SW480 (cell line): ENCODE measurements at regions not wholly inside any gene's neighbourhood (a gene's known extent, or its start where the extent isn't known, plus 50 kb on each side); places are given as distances from the start of the nearest gene placed in this dataset.
A peak's percentile ranks its signal among the peaks of the same experiment; 100 is the strongest.

ENCODE experiments used
- DNase-seq: peaks from one replicate; pipeline ENCODE4 v3.0.0-alpha.2; 2016; ENCODE audit warnings: low spot score

GRCh38 chr20:24181151-24181550 lies 192.6 kb upstream of the GGTLC1 start:
- no peak for DNase-seq

- DNase-seq = no peak
Measured at GRCh38 chr20:24169256-24169655, 180.7 kb upstream of the GGTLC1 start.

DNA sequence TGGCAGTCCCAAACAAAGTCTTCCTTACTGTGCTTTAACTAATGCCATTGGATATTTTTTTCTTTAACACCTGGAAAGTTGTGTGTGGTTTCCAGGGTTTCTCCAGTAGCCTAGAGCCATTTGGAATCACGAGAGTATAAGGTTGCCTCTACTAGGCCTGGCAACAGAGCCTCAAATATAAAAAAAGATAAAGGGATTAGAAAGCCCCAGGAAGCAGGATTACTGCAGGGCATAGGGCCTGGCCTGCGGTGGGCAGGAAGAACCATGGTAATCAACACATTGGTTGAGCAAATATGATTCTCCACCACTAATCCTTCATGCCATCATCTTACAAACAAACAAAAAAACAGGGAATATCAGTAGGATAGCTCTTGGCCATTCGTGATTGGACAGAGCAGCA lies 177.8 kb upstream of the GGTLC1 start:
- no peak for DNase-seq

GRCh38 chr20:24166123-24166381 lies 177.5 kb upstream of the GGTLC1 start:
- no peak for DNase-seq

DNA sequence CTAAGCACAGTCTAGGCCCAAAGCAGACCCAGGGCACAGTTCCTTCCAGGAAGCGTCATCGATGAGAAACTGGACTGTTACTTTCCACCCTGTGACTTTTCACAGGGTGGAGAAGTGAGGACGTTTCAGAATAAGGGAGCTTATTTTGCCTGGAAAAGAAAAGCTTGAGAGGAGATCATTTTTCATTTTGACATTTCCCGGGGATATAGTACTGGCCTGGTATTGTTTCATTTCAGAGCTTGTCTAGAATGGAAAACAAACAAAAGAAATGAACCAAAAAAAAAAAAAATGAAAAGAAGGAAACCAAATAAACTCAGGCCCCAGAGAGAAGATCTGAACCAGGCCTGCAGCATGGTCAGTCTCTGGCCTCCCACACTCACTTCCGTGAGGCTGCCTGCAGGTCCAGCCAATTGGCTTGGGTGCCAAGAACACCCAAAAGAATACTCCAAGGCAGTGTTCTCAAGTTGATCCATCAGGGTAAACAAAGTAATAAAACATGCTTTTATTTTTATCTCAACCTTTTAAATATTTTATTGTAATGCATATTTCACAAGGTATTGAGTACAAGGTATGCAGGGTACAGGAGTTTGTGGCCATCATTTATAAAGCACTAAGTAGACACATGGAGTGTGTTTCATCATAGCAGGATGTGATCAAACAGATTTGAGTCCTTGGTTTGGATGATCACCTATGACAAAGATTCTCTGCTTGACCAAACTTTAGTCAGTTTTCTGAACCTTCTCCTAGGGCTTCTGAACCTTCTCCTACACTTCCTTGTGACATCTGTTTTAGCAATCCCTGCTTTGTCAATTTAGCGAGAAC lies 176.9 kb upstream of the GGTLC1 start:
- no peak for DNase-seq

DNA sequence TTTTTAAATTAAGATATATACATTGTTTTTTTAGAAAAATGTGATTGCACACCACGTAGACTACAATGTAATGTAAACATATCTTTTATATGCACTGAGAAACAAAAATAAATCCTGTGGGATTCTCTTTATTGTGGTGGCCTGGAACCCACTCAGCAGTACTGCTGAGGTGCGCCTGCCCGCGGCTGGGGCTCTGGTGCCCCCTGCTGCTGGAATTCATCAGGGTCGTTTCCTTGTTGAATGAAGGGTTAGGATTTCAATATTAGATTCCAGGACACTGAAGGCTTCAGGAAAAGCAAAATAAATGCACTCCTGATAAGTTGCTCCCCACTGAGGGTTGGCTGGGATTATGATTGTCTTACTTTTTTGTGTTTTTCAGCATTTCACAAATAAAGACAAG lies 175.8 kb upstream of the GGTLC1 start:
- DNase-seq = peak; percentile 39

DNA sequence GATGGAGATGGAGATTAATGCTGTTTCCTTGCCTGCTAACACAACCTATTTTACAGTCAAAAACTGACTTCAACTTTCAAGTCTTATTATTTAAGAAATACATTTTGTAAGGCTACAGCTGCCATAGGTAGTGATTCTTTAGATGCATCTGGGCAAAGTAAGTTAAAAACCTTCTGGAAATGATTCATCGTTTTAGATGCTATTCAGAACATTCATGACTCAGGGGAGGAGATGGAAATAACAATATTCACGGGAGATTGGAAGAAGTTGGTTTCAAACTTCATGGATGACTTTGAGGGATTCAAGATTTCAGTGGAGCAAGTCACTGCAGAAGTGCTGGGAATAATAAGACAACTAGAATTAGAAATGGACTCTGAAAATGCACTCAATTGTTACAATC lies 174.9 kb upstream of the GGTLC1 start:
- no peak for DNase-seq

DNA sequence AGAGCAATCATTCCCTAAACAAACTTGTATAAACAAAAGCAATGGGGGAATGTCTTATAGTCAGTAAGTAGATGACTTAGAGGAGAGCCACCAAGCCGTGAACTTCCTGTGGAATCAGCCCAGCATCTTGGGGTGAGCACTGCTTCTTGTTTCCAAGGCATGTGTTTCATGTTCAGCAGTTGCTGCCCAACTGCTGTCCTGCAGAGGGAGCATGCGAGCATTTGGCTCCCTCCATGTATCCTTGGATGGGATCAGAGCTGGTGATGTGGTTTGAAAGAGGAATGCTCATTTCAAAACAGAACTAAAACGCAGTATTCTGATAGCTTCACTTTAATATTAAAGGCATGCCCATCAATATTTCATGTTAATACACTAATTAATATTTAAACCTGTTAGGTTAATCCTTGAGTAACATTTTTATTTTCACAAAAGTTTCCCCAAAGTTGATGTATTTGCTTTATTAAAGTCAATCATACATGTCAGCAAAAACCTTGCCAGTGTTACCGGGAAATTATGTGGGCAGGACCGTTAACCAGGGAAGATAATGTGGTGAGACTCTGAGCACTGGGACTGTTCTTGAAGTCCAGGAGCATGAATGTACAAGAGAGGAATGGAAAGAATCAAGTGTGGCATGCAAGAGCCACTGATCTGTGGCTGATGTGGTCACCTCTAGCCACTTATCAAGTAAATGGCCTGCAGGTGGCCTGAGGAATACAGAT lies 172.1 kb upstream of the GGTLC1 start:
- peak; percentile 51 for DNase-seq

DNA sequence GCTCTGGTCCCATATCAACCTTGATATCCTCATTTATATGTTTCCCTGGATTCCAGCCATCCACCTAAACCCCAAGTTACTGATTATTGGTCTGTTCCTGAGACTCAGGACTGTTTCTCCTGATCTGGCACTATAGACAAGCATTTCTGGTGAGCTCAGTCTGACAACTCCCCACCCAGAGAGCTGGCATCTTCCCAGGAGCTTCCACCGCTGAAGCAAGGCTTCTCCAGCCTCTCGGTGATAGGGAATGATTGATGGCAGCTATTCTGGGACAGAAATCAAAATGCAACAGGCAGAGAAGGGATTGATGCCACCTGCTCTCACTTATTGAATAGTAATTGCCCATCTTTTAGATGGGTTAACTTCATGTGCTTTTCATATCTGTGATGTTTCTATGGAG lies 169.7 kb upstream of the GGTLC1 start:
- DNase-seq = no peak

DNA sequence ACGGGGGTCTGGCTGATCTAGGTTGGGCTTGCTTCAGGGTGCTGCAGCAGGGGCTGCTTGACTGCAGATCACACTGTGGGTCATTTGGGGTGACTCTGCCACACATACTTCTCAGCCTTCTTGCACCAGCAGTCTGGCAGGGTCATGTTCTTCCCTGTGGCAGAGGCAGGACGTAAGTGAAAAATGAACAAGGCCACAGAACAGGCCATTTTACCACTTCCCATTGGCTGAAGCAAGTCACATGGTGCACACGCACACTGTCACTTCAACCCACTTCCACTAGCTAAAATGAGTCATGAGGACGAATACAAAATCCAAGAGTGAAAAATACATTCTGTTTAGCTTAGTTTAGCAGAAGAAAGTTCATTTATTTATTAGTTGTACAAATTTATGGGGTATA lies 168.6 kb upstream of the GGTLC1 start:
- DNase-seq = no peak

DNA sequence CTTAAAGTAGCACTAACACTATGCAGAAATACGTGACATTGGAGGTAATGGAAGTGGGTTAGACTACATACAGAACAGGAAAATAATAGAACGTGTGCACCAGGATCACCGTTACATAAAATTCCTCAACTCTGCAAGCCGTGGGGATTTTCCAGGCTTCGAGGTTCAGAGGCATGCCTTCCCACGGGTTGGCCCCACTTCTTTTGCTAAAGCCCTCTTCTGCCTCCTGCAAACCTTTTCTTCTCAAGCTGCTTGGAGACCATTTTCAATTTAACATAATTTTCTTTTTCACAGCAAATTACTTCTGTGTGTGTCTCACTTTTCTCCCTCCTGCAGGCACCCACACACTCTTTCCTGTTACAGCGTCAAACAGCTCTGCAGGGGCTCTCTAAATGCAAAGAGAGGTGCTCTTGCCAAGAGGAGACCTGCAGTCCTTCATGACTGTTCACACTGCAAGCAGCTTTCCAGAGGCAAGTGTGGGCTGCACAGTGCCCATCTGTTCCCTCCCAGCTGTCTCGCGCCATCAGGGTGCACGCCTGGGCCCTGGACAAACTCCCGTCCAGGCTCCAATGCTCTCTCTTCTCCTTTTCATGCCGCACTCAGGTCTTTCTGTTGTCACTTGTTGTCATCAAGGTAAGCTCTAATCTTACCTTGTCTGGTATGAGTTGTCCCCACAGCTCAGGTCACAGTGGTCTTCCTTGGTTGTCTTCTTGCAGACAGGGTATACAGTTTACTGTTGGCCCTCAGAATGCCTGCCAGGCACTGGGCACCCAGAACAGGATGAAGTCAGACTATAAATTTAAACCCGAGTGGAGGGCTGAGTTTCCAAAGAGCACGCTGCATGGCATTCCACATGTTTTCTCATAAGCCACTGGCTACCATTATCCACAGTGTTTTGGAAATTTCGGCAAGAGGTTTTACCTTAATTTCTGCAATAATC lies 164.8 kb upstream of the GGTLC1 start:
- no peak for DNase-seq

- no peak for DNase-seq
Measured at GRCh38 chr20:24151621-24152294, 163.2 kb upstream of the GGTLC1 start.

- no peak for DNase-seq
Measured at GRCh38 chr20:24150406-24150805, 161.8 kb upstream of the GGTLC1 start.

- peak; percentile 44 for DNase-seq
Measured at GRCh38 chr20:24149881-24150307, 161.3 kb upstream of the GGTLC1 start.

GRCh38 chr20:24149175-24149574 lies 160.6 kb upstream of the GGTLC1 start:
- DNase-seq = peak; percentile 34

GRCh38 chr20:24148372-24148771 lies 159.8 kb upstream of the GGTLC1 start:
- DNase-seq = no peak

- DNase-seq = no peak
Measured at GRCh38 chr20:24147961-24148360, 159.4 kb upstream of the GGTLC1 start.

GRCh38 chr20:24147479-24147878 lies 158.9 kb upstream of the GGTLC1 start:
- no peak for DNase-seq

DNA sequence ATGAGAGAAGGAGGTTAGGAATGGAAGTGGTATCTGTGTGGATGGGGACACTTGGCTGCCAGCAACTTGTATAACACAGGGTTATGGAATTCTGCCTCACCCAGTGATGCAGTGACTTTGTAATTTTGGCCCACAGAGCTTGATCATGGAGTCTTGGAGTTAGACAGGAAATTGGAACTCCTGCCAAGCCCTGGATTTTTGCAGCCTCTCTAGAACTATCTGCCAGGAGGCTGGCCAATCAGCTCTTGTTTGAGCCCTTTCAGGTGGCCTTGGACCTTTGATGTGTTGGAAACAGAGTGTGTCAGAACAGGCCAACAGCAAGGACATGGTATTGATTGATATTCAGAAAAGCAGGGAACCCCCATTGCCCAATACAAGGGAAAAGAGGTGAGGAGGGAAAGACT lies 157.7 kb upstream of the GGTLC1 start:
- no peak for DNase-seq

- DNase-seq = no peak
Measured at GRCh38 chr20:24144371-24144770, 155.8 kb upstream of the GGTLC1 start.

DNA sequence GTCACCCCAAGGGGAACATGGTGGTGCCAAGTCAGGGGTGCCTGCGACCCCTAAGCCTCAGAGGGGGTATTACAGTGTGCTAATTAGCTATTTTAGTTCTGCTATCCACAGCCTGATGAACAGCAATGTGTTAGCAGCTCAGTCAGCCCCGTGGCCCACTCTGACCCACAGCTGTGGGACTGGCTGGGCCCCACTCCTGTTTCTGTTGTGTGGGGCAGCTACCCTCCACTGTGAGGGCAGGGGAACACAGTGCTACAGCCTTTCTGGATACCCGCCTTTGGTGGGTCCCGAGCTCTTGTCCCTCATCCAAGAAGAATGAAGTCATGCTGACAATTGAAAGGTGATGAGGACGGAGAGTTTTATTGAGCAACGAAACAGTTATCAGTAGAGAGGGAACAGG lies 152.5 kb upstream of the GGTLC1 start:
- no peak for DNase-seq

GRCh38 chr20:24139846-24140245 lies 151.3 kb upstream of the GGTLC1 start:
- DNase-seq = no peak
